C4-2B (cell line): ENCODE measurements at regions not wholly inside any gene's neighbourhood (a gene's known extent, or its start where the extent isn't known, plus 50 kb on each side); places are given as distances from the start of the nearest gene placed in this dataset.

Experiments
- H3K27ac ChIP-seq: fragments of 450-650 bp; 2 replicates; pipeline ENCODE4 v1.5.1; 2017
- CTCF ChIP-seq: fragments of 450-650 bp; conservative IDR thresholded peaks from 2 replicates; pipeline ENCODE4 v1.5.1; 2017; ENCODE audit warnings: mild to moderate bottlenecking
- ZFX ChIP-seq: fragments of 450-650 bp; IDR thresholded peaks from 2 replicates; pipeline ENCODE4 v1.6.1; 2017

- no peak for TF ChIP-seq CTCF
- TF ChIP-seq ZFX, result no peak
- peak overlapping the region; percentile 99 for H3K27ac ChIP-seq
These were observed 206.0 kb upstream of the PREP start for GRCh38 chr6:105608711-105609374.

GRCh38 chr6:105607636-105608621 is 205.0 kb upstream of the PREP start:
- TF ChIP-seq CTCF (no peak), ZFX (no peak)
- peak overlapping the region; percentile 99 for H3K27ac ChIP-seq

- TF ChIP-seq CTCF (no peak), ZFX (no peak)
- H3K27ac ChIP-seq, result no peak overlapping the region
These were observed 204.1 kb upstream of the PREP start for GRCh38 chr6:105606831-105607463.

GRCh38 chr6:105604587-105604884 is 201.7 kb upstream of the PREP start:
- H3K27ac ChIP-seq, result no peak overlapping the region
- no peak for TF ChIP-seq ZFX
- no peak for TF ChIP-seq CTCF

- H3K27ac ChIP-seq, result no peak overlapping the region
- TF ChIP-seq CTCF (no peak), ZFX (no peak)
These were observed 201.1 kb upstream of the PREP start for GRCh38 chr6:105603788-105604586.

GRCh38 chr6:105601541-105602236 is 198.8 kb upstream of the PREP start:
- TF ChIP-seq CTCF (no peak), ZFX (no peak)
- no peak overlapping the region for H3K27ac ChIP-seq
